EH (cell line): ENCODE measurements at regions not wholly inside any gene's neighbourhood (a gene's known extent, or its start where the extent isn't known, plus 50 kb on each side); places are given as distances from the start of the nearest gene placed in this dataset.

Source experiments
- DNase-seq: peaks from one replicate; pipeline ENCODE4 v3.0.0-alpha.2; 2015; ENCODE audit warnings: low read depth

GRCh38 chr3:22594990-22595389 is 608.1 kb upstream of the UBE2E2 start:
- DNase-seq = no peak

DNA sequence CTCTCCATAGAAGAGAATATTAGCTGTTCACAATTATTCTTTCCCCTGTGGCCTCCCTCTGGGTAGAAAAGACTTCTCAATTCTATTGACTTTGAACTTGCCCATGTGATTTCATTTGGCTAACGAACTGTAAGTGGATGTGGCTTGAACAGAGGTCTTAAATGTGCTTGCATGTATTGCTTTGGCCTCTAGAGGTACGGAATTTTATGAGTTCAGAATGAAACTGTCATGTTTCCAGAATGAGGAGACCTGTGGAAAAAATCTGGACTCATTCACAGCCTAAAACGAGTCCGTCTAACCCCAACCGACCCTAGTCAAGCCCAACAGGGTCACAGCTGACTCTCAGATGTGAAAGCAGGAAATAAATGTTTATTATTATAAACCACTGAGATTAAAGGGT is 596.7 kb upstream of the UBE2E2 start:
- DNase-seq = no peak

DNA sequence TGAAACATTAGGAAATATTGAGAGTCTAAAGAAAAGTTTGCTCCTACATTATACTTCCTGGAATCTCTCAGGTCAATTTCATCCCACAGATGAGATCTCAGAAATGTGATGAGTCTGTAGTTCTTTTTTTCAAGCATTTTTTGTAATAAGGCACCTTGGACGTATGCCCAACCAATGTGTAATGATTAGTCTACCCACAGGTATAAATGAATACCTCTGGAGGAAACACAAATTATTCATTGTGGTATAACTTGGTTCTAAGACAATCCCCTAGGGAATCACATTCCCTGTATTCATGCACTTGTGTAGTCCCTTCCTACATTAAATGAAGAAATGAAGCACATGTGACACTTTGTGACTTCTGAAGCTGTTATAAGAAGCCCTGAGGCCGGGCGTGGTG is 596.2 kb upstream of the UBE2E2 start:
- no peak for DNase-seq

DNA sequence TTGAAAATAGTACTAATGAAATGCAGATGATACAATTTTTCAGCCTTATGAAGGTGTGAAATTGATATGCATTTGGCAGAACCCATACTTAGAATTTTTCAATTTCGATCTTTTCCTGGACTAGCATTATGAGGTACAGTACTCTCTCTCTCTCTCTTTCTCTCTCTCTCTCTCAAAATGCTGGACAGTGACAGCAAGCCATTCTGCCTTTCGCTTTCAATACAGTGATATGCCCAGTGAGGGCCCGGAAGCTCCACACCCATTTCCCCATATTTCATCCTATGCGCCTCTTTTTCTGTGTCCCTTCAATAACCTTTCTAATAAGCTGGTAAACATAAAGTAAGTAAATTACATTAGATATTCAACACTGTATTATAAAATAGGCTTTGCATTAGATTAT is 595.0 kb upstream of the UBE2E2 start:
- no peak for DNase-seq

DNA sequence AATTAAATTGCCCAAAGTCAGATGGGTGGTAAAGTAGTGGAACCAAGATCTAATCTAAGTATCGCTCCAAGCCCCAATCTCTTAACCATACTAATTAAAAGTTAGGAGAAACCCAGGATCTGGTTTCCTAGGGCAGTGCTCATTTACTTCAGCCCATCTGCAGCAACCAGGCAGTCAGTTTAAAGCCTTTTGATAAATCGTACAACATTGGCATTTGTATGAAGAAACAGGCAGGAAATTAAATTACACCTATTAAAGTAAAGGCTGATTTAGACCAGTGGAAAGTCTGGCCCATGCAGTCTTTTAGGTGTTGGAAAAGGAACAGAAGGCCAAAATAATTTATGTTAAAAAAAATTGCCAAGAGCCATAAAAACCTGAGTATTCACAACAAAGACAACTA is 594.4 kb upstream of the UBE2E2 start:
- DNase-seq = no peak

DNA sequence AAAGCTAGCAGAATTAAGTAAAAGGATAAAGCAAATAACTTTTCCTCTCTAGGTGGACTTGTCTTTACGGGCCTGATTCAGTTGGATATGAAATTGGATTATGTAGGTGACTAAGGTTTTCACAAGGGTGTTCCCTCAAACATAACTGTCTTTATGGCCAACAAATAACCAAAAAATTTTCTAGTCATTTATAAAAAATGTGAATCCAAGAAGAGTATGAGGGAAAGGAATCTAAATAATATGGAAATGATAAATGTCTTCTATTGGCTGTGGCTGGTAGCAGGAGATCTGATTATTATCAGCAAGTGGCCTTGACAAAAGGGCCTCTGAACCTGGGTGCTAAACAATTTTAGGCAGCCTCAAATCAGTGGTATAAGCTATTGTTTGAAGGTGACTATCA is 594.0 kb upstream of the UBE2E2 start:
- DNase-seq = peak; percentile 1

- no peak for DNase-seq
These were observed 590.2 kb upstream of the UBE2E2 start for GRCh38 chr3:22612927-22613326.

DNA sequence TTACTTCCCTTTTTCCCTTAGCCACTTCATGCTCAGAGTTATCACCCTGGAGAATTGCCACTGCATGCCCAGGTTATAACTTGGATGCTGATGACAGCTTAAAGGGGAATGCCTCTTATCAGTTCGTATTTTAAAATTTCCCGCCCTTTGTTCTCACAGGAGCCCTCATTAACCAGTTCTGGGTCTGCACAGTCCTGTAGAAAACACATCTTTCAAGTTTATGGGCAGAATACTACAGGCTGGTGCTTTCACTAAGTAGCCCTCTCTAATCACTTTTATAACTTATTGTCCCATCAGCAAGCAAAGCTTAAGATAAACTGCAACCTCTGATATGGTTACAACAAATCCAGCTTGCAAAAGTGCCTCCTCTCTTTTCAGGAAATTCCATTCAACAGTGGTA is 587.3 kb upstream of the UBE2E2 start:
- DNase-seq = no peak

DNA sequence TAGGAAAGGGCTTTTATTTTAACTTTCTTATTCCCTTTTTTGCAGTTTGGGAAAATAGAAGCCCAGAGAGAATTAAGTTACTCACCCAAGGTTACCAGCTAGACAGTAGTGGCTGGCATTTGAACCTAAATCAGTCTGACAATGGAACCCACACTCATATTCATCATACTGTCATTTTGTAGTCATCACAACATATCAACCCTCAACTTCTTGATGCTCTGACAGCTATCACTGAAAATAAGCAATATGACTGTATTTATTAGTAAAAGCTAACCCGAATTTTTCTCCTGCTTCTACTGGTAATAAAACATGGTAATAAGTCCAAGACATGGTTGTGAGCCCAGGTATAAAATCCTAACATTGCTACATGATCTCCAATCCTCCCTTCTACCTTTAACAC is 585.8 kb upstream of the UBE2E2 start:
- no peak for DNase-seq

DNA sequence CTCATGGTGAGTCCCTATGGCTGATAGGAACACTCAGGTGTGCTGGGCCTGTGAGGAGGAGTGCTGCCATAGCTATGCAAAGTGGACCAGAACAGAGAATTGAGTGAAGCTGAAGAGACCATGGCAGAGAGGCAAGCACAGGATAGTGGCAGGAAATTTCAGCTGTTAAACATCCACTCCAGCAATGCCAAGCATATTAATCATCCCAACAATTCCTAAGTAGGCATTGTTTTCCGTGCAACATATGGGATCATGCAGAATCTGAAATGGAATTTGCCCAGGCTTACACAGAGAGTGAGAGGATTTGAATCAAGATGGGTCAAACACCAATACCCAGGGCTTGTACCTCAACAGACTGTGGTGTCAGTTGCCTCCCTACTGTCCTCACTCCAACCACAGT is 582.6 kb upstream of the UBE2E2 start:
- no peak for DNase-seq

GRCh38 chr3:22621205-22621809 is 581.8 kb upstream of the UBE2E2 start:
- no peak for DNase-seq

DNA sequence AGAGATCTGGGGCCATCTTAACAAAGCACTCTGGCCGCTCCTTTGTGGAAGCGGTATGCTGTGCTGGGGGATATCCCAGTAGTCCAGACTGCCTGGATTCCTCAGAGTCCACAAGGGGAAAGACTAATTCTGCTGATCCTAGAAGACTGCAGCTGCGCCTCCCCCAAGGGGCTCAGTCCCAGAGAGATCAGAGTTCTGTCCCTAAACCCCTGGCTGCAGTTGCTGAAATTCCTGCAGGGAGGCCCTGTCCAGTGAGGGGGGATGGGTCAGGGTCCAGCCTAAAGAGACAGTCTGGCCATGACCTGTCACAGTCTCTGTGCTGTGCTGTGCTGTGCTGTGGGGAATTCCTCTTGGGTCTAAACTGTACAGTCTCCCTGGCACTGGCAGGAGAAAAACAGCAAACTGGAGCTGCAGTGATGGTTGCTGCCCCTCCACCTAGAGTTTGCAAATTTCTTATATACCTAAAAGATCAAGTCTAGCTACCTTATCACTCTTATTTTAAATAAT is 575.1 kb upstream of the UBE2E2 start:
- DNase-seq = no peak

- no peak for DNase-seq
These were observed 570.6 kb upstream of the UBE2E2 start for GRCh38 chr3:22632536-22632935.

GRCh38 chr3:22634433-22634832 is 568.7 kb upstream of the UBE2E2 start:
- no peak for DNase-seq

DNA sequence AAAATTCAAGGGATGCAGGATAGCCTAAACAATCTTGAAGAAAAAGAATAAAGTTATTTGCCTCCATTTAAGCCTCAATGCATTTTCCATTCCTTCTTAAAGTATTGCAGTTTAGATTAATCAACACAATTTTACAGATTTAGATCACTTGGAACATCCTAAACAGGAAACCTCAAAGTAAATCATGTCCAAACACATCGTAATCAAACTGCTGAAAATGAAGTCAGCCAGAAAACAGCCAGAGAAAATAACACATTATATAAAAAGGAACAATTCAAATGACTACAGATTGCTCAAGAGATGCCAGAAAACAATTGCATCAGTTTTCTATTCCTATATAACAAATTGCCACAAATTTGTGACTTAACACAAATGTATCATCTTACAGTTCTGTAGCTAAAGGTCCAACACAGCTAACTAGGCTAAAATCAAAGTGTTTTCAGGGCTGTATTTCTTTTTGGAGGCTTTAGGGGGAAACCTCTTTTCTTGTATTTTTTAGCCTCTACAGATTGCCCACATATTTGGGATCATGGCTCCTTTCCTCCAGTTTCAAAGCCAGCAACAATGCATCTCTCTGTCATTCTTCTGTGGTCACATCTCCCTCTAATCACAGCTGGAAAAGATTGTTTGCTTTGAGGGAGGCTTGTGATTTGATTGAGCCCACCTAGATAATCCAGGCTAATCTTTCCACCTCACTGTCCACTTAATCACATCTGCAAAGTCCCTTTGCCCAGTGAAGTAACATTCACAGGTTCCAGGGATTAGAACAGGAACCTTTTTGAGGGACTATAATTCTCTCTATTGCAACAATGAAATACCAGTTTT is 543.3 kb upstream of the UBE2E2 start:
- no peak for DNase-seq

GRCh38 chr3:22660606-22661005 is 542.5 kb upstream of the UBE2E2 start:
- no peak for DNase-seq

DNA sequence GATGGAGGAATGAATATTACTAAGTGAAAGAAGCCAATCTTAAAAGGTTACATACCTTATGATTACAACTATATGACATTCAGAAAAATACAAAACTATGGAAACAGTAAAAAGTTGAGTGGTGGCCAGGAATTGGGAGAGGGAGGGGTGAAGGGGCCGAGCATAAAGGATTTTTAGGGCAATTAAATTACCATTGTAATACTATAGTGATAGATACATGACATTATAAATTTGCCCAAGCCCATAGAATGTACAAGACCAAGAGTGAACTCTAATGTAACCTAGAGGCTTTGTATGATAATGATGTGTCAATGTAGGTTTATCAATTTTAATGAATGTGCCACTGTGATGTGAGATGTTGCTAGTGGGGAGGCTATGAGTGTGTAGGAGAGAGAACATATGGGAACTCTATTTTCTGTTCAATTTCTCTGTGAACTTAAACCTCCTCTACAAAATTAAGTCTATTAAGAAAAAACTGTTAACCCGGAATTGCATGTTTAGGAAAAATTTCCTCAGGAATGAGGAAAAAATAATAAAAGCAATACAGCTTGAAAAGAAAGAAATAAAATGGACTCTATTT is 541.9 kb upstream of the UBE2E2 start:
- DNase-seq = no peak

DNA sequence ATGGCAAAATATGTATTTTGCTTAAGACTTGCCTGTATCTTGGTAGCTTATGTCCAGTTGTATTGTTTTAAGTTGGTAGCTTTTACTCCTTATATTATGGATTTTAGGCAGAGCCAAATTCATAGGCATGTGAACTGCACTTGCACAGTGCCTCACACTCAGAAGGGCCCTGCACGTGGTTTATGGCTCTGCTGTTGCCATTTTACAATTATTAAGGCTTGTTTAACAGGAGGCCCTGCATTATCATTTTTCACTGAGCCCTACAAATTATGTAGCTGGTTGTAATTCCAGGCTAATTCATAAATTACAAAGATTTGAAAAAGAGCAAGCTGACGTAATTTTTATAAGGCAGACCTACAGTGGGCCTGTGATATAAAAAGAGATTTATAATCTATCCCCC is 537.6 kb upstream of the UBE2E2 start:
- no peak for DNase-seq

- DNase-seq = no peak
These were observed 536.4 kb upstream of the UBE2E2 start for GRCh38 chr3:22666736-22667135.

GRCh38 chr3:22671848-22672247 is 531.3 kb upstream of the UBE2E2 start:
- DNase-seq = no peak

- DNase-seq = no peak
These were observed 518.4 kb upstream of the UBE2E2 start for GRCh38 chr3:22684739-22685138.

DNA sequence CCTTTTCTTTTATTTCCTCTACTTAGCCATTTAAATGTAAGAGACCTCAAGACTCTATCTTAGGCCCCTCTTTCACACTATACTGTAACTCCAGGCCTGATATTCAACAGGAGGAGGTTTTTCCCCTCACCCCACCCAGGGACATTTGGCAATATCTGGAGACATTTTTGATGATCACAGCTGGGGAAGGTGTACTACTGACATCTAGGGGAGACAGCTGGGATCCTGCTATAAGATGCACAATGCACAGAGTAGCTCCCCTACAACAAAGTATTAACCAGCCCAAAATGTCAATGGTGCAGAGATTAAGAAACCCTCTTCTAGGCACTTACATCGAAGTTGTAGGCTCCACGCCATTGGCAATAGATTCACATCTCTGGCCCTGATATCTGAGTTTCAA is 517.5 kb upstream of the UBE2E2 start:
- DNase-seq = no peak

DNA sequence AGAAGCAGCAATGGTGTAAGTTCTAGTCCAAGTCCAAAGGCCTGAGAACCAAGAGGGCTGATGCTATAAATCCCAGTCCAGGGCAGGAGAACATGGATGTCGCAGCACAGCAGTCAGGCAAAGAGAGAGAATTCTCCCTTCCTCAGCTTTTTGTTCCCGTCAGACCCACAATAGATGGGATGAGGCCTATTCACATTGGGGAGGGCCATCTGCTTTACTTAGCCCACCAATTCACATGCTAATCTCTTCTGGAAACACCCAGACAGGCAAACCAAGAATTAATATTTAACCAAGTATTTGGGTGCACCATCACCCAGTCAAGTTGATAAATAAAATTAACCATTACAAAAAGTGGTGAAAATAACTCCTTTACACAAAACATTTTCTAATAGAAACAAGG is 511.7 kb upstream of the UBE2E2 start:
- no peak for DNase-seq
